GM10266 (cell line): ENCODE measurements at regions not wholly inside any gene's neighbourhood (a gene's known extent, or its start where the extent isn't known, plus 50 kb on each side); places are given as distances from the start of the nearest gene placed in this dataset.

Experiments used
- DNase-seq: peaks from one replicate; pipeline ENCODE4 v3.0.0; 2012; ENCODE audit errors: extremely low spot score
- TF ChIP-seq, protein P1 (sequence below): IDR thresholded peaks from 2 replicates; pipeline ENCODE4 v1.5.1; 2012; ENCODE audit warnings: mild to moderate bottlenecking, low read depth; ENCODE audit not compliant: control insufficient read depth, insufficient read depth; ENCODE audit errors: missing control alignments

- TF ChIP-seq, protein P1, sequence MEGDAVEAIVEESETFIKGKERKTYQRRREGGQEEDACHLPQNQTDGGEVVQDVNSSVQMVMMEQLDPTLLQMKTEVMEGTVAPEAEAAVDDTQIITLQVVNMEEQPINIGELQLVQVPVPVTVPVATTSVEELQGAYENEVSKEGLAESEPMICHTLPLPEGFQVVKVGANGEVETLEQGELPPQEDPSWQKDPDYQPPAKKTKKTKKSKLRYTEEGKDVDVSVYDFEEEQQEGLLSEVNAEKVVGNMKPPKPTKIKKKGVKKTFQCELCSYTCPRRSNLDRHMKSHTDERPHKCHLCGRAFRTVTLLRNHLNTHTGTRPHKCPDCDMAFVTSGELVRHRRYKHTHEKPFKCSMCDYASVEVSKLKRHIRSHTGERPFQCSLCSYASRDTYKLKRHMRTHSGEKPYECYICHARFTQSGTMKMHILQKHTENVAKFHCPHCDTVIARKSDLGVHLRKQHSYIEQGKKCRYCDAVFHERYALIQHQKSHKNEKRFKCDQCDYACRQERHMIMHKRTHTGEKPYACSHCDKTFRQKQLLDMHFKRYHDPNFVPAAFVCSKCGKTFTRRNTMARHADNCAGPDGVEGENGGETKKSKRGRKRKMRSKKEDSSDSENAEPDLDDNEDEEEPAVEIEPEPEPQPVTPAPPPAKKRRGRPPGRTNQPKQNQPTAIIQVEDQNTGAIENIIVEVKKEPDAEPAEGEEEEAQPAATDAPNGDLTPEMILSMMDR, result no peak
- DNase-seq, result no peak
Measured at GRCh38 chr5:44711901-44712300, 96.8 kb upstream of the MRPS30 start.

- no peak for DNase-seq
- TF ChIP-seq, protein P1, result no peak
Measured at GRCh38 chr5:44708602-44709001, 100.1 kb upstream of the MRPS30 start.

DNA sequence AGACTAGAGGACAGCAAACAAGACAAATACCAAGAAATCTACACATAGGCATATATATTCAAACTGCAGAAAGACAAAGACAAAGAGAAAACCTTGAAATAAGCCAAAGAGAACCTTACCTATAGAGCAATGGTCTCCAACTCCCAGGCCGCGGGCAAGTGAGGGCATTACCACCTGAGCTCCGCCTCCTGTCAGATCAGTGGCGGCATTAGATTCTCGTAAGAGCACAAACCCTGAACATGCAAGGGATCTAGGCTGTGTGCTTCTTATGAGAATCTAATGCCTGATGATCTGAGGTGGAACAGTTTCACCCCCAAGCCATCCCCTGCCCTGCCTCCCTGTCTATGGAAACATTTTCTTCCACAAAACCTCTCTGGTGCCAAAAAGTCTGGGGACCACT is 101.0 kb upstream of the MRPS30 start:
- TF ChIP-seq, protein P1, result no peak
- no peak for DNase-seq

DNA sequence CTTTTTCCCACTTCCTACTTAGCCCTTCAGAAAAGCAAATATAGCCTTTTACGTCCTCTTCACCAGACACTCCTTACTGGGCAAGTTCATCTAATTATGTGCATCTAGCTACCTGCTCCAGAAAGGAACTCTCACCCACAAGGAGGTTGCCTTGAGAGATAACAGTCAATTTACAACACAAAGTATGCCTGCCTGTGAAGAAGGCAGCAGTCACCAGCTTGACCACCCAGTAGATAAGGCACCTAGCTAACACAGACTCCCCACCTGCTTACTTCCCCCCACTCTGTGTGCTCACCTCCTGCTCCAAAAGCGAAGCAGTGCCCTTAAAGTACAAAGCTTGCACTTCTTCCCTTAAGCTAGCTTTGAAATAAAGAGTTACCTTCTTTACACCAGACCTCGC is 111.7 kb upstream of the MRPS30 start:
- TF ChIP-seq, protein P1, result no peak
- no peak for DNase-seq

GRCh38 chr5:44695259-44695658 is 113.5 kb upstream of the MRPS30 start:
- no peak for DNase-seq
- TF ChIP-seq, protein P1, result no peak

GRCh38 chr5:44691802-44692201 is 116.9 kb upstream of the MRPS30 start:
- DNase-seq, result no peak
- TF ChIP-seq, protein P1, result no peak

DNA sequence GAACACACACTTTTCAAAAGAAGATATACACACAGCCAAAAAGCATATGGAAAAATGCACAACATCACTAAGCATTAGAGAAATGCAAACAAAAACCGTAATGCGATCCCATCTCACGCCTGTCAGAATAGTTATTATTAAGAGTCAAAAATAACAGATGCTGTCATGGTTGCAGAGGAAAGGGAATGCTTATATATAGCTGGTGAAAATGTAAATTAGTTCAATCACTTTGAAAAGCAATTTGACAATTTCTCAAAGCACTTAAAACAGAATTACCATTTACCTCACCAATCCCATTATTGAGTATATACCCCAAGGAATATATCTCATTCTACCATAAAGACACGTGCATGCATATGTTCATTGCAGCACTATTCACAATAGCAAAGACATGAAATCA is 126.8 kb upstream of the MRPS30 start:
- TF ChIP-seq, protein P1, result no peak
- no peak for DNase-seq
